ENCODE measurements at regions not wholly inside any gene's neighbourhood (a gene's known extent, or its start where the extent isn't known, plus 50 kb on each side); places are given as distances from the start of the nearest gene placed in this dataset.

DNA sequence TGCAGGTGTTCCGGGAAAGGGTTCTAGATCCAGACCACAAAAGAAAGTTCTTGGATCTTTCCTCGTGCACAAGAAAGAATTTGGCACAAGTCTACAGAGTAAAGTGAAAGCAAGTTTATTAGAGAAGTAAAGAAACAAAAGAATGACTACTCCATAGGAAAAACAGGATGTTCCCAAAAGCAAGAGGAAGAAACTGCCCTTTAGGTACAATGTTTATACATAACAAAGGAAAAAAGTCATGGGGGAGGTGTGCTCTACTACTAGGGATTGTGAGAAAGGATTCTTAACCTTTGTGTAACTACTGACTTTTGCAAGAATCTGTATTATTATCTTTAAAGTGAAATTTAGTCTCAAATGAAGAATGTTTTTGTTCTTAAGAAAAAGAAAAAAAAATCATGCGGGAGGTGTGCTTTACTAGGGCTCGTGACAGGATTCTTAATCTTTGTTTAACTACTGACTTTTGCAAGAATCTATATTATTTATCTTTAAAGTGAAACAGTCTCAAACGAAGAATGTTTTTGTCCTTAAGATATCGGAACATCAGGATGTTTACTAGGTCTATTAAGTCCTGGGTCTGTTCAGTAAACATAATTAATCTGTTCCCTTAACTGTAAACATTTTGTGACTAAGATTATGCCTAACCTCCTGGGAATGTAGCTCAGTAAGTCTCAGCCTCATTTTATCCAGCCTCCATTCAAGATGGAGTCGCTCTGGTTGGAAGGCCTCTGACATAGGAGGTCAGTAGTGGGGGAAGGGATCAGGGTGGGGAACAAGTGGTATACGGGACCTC, 110.4 kb upstream of the BEND4 start:
- WGBS, 3 donors = 74 to 77% (median 76%) methylated on average over 8 of the region's 8 CpGs
- Histone ChIP-seq H3K4me1 (no peaks in the 10 kb centered on the region), H3K9me3 (no peaks in the 10 kb centered on the region), H3K27ac (no peak overlapping the region), H3K4me3 (no peak overlapping the region), H3K27me3 (ENCODE audit: insufficient read depth in 3 of 3, low read length in 2 of 3) (no peaks in the 10 kb centered on the region), H3K36me3 (ENCODE audit: insufficient read depth in 1 of 2, low read depth in 1 of 2) (no peaks in the 10 kb centered on the region)
- DNase-seq = no peak
- intact Hi-C loops (cut with DNase I) = no loop called here
- ATAC-seq = no peak
- TF ChIP-seq CTCF (IDR thresholded peaks at IDR 0.05) = no peak

DNA sequence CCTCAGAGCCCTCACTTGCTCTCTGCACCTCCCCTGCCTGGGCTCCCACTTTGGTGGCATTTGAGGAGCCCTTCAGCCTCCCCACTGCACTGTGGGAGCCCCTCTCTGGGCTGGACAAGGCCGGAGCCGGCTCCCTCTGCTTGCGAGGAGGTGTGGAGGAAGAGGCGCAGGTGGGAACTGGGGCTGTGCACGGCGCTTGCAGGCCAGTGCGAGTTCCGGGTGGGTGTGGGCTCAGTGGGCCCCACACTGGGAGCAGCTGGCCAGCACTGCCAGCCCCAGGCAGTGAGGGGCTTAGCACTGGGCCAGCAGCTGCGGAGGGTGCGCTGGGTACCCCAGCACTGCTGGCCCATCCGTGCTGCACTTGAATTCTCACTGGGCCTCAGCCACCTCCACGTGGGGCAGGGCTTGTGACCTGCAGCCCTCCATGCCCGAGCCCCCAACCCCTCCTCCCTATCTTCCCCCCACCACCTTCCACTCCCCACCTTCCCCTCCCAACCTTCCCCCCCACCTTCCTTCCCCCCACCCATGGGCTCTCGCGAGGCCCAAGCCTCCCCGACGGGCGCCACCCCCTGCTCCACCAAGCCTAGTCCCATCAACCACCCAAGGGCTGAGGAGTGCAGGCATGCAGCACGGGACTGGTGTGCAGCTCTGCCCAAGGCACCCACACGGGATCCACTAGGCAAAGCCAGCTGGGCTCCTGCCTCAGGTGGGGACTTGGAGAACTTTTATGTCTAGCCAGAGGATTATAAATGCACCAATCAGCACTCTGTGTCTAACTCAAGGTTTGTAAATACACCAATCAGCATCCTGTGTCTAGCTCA, 113.5 kb upstream of the BEND4 start:
- no peaks in the 10 kb centered on the region for H3K36me3 ChIP-seq (ENCODE audit: insufficient read depth in 1 of 2, low read depth in 1 of 2)
- DNase-seq (no peak), ATAC-seq (no peak)
- no peaks in the 10 kb centered on the region for H3K4me1 ChIP-seq
- TF ChIP-seq CTCF (IDR thresholded peaks at IDR 0.05) = no peak
- H3K27ac ChIP-seq = no peak overlapping the region
- WGBS, 3 donors = 85 to 95% (median 90%) methylated on average over 20 of the region's 20 CpGs
- H3K27me3 ChIP-seq (ENCODE audit: insufficient read depth in 3 of 3, low read length in 2 of 3) = no peaks in the 10 kb centered on the region
- intact Hi-C loops (cut with DNase I) = no loop called here
- no peaks in the 10 kb centered on the region for H3K9me3 ChIP-seq
- no peak overlapping the region for H3K4me3 ChIP-seq

GRCh38 chr4:42267724-42268123, 115.3 kb upstream of the BEND4 start:
- no peaks in the 10 kb centered on the region for H3K9me3 ChIP-seq
- H3K4me1 ChIP-seq = no peaks in the 10 kb centered on the region
- H3K27ac ChIP-seq = no peak overlapping the region
- no peak overlapping the region for H3K4me3 ChIP-seq
- DNase-seq (no peak), ATAC-seq (no peak)
- no peak for TF ChIP-seq CTCF (IDR thresholded peaks at IDR 0.05)
- intact Hi-C loops (cut with DNase I) = no loop called here
- 92 to 94% (median 93%) methylated on average over 3 of the region's 3 CpGs for WGBS, 3 donors
- no peaks in the 10 kb centered on the region for H3K27me3 ChIP-seq (ENCODE audit: insufficient read depth in 3 of 3, low read length in 2 of 3)
- no peaks in the 10 kb centered on the region for H3K36me3 ChIP-seq (ENCODE audit: insufficient read depth in 1 of 2, low read depth in 1 of 2)

DNA sequence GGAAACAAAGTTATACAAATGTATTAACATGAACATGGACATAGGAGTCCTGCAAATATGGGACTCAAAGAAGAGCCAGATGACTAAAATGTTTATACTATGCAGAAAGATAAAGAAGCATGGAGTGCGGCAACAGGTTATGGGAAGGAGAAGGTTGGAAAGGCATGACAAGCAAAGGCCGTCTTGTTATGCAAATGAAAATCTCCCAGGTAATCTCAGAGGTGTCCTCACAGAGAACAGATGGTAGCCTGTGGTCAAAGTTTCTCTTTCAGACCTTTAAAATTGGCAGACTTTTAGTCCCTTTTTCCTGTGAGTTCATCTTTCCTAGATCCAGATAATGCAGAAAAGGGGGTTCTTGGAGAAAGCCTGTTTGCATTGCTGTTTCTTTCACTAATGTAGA, 116.4 kb upstream of the BEND4 start:
- Histone ChIP-seq H3K27me3 (ENCODE audit: insufficient read depth in 3 of 3, low read length in 2 of 3) (peaks cover 0 to 2% (median 0%) of the 10 kb centered on the region in 3 donors), H3K9me3 (no peaks in the 10 kb centered on the region), H3K27ac (no peak overlapping the region), H3K36me3 (ENCODE audit: insufficient read depth in 1 of 2, low read depth in 1 of 2) (no peaks in the 10 kb centered on the region), H3K4me1 (no peaks in the 10 kb centered on the region), H3K4me3 (no peak overlapping the region)
- intact Hi-C loops (cut with DNase I) = no loop called here
- WGBS, 3 donors = 79 to 89% (median 84%) methylated on average over 2 of the region's 2 CpGs
- ATAC-seq (no peak), DNase-seq (no peak)
- TF ChIP-seq CTCF (IDR thresholded peaks at IDR 0.05) = no peak

Data from psoas muscle (tissue), 7 donors.